IPS DF 19.7 (cell line): ENCODE measurements at regions not wholly inside any gene's neighbourhood (a gene's known extent, or its start where the extent isn't known, plus 50 kb on each side); places are given as distances from the start of the nearest gene placed in this dataset.
"Not testable (repeated sequence)": the region's sequence is repeated elsewhere in the genome, so short reads cannot be mapped to it uniquely, and the experiment has no call there.

Source experiments
- DNase-seq: peaks from one replicate; pipeline ENCODE4 v3.0.0-alpha.2; 2013; ENCODE audit warnings: low read depth, low spot score

DNA sequence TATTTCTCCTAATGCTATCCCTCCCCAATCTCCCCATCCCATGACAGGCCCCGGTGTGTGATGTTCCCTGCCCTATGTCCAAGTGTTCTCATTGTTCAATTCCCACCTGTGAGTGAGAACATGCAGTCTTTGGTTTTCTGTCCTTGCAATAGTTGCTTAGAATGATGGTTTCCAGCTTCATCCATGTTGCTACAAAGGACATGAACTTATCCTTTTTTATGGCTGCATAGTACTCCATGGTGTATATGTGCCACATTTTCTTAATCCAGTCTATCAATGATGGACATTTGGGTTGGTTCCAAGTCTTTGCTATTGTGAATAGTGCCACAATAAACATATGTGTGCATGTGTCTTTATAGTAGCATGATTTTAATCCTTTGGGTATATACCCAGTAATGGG is 51.3 kb upstream of the RIOK2 start:
- DNase-seq = not testable (repeated sequence)

DNA sequence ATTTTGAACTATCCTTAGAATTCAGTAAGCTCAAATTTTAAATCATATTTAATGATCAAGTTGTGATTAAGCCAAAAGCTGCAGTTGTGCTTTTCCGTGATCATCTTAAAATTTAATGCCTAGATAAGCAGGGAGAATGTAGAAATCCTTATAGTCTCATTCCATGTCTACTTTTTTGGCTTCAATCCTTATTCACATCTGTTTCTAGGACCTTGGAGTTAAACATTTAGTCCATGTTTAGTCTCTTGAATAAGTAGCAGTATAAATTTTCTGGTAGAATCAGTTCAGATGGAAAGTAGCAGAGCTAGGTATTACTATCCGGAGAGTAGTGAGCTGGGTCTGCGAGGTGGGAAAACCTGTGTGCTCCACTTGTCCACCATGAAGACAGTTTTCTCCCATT is 59.3 kb upstream of the RIOK2 start:
- DNase-seq = no peak

DNA sequence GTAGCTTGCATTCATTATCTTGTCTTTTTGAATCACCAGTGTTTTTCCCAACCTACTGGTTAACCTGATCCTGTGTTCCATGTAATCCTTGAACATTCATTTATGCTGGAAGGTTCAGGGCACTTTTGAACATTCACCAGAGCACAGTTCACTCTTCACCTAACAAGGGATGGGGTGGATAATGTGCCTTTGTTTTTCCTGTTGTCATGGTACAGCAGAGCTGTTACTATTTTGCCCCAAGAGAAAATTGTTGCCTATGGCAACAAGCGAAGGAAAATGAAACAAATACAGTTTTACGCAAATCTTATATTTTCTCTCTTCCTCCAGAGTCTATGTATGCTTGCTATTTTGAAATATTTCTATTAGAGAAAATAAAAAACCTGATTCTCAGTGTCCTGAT is 60.3 kb upstream of the RIOK2 start:
- DNase-seq = no peak

DNA sequence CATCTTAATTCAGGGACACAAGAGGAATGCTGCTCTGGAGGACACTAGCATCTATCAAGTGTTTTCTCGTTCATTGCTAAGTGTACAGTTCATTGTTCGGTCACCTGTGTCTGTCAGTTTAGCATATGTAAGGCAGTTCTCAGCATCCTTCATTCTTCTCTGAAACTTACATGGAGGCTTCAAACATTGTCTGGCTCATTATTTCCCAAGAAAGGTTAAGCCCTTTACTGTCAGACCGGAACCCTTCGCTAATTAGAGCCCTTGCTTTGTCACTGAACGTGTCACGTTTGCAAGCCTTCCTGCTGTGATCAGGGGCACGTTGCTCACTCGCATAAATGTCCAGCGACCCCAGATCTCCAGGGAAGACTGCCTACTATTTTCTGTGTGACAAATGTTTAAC is 62.3 kb upstream of the RIOK2 start:
- DNase-seq = no peak

DNA sequence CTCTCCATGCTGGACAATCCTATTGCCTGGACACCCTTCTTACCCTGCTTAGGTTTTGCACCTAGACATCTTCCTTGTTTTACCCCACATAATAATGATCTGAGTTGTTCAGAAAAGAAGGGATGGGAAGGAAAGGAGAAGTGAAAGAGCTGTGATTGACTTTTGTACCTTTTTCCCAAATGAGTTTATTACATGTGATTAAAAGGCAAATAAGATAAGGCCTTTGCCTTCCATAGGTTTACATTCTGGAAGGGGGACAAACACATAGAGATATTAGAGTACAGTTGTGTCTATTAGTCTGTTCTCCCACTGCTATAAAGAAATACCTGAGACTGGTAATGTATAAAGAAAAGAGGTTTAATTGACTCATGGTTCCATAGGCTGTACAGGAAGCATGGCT is 67.1 kb upstream of the RIOK2 start:
- DNase-seq = no peak

DNA sequence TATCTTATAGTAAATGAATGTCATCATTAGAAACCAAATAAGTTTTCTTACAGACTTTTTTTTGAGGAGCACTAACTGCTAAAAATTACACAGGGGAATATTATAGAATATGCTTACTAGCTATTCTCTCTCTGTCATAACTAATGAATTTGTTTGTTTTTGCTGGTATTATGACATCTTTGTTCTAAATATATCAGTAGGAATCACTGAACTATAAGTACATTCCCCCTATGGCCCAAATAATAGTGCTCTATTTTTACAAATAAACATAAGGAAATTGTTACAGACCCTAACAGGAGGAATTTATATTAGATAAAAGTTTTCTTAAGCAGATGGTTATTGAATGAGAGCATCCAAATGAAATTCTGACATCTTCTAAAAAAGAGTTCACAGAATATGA is 83.0 kb upstream of the RIOK2 start:
- no peak for DNase-seq

DNA sequence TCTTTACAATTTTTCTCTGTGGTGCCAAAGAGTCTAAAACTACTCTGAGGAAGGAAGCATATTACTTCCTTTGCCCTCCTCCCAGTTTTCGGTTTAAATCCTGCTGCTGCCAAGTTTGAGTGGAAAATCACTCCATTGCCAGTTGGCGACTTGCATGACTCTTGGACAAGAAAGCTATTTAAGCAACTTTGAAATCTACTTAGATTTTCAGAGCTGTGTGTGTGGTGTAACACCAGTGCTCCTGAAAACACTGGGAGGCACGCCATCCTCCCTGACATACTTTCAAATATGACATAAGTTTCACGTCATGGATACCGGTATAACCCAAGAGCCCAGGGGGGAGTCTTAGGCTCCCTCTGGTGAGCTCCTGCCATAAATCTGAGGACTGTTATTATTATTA is 83.5 kb upstream of the RIOK2 start:
- no peak for DNase-seq

DNA sequence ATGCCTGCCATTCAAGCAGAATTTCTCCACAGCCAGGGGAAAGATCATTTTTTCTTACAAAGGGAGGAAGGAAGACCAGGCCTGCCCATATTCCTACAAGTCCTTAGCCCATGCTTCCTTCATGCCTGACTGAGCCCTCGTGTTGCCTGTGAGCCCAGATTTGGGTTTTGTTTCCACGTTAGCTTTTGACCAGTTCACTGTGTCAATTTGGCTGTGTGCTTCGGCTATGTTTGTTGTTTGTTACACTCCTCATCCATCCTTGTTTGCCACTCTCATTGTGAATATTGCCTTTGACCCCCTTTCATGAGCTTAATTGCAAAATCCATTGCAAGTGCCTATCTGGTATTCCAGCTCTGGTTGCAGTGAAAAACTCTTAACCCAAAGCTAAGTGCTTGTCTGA is 84.7 kb upstream of the RIOK2 start:
- DNase-seq = no peak

DNA sequence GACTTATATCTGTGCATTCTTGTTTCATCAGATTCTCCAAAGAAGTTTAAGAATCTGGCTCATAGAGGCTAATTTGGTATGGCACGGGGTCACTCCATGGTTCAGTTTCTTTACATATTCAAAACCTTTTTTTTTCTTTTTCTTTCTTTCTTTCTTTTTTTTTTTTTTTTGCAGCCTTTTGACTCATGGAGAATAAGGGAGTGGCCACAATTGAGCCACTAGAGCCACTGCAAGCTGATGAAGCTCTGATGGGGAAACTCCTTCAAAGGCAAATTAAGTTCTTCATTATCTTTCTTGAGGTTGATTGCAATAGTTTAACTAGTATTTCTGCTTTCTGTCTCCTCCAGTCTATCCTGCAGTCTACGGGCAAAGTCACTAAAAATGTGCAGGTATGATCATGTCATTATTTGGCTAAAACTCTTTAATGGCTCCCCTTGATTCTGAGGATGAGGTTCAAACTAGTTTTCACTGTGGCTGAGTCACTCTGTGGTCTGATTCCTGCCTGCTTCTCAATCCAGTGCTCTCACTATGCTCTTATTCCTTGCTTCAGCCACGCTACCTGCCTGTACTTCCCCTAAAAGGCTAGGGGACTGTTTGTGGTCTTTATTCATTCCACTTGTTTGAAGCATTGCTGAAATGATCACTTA is 93.5 kb upstream of the RIOK2 start:
- no peak for DNase-seq

DNA sequence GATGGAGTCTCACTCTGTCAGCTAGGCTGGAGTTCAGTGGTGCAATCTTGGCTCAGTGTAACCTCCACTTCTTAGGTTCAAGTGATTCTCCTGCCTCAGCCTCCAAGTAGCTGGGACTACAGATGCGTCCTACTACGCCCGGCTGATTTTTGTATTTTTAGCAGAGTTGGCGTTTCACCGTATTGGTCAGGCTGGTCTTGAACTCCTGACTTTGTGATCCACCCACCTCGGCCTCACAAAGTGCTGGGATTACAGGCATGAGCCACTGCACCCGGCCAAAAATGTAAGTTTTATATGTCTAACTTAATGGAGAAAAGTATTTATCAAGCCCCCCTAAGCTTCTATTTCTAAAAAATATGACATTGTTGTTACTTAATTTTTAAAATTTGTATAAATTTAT is 98.2 kb upstream of the RIOK2 start:
- DNase-seq = no peak

DNA sequence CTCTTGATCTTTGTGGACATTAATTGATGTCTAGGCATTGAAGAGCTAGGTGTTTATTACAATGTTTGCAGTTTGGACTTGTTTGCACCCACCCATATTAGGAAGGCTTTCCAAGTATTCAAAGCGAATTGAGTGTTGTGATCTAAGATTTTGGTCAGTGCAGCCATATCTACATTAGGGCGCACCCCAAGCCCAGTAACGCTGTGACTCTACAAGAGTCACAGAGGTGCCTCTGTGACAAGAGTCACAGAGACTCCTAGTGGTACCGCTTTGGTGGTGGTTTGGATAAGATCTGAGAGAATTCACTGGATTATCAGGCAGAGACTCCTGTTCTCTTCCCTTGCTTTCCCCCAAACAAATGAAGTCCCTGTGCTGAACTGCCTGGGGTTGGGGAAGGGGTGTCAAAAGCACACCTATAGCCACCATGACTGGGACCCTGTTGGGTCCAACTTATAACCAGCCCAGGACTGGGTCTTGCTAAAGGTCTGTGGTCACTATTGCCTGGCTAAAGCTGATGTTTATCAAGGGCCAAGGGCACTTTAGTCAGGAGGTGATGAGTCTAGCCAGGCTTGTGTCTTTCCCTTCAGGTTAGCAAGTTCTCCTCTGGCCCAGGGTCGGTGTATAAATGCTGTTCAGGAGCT is 114.1 kb upstream of the RIOK2 start:
- DNase-seq = peak; percentile 54

DNA sequence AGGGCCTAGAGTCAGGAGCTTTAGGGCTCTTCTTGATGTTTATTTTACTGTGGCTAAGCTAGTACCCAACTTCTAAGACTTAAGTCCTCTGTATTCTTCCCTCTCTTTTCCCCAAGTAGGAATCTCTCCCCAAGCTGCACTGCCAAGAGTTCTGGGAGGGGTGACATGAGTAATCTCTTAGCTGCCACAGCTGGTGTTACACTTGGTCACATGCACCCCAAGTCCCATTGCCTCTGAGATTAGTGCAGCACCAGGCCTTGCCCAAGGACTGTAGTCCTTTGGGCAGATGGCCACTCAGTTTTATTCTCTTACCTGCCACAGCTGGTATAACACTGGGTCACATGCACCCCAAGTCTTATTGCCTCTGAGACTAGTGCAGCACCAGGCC is 114.7 kb upstream of the RIOK2 start:
- no peak for DNase-seq

DNA sequence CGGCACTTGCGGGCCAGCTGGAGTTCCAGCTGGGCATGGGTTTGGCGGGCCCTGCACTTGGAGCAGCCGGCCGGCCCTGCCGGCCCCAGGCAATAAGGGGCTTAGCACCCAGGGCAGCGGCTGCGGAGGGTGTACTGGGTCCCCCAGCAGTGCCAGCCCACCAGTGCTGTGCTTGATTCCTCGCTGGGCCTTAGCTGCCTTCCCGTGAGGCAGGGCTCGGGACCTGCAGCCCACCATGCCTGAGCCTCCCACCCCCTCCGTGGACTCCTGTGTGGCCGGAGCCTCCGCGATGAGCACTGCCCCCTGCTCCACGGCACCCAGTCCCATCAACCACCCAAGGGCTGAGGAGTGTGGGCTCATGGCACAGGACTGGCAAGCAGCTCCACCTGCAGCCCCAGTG is 118.1 kb upstream of the RIOK2 start:
- DNase-seq = not testable (repeated sequence)

DNA sequence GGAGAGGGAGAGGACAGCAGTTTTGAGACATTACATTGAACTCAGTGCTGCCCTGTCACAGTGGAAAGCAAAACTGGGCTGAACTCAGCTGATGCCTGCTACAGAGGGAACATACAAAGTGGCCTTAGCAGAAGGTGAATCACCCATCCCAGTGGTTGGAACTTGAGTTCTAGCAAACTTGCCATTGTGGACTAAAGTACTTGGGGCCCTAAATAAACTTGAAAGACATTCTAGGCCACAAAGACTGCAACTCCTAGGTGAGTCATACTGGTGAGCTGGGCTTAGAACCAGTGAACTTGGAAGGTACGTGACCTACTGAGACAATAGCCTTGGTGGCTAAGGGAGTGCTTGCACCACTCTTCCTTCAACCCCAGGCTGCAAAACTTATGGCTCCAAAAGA is 155.7 kb upstream of the RIOK2 start:
- no peak for DNase-seq

DNA sequence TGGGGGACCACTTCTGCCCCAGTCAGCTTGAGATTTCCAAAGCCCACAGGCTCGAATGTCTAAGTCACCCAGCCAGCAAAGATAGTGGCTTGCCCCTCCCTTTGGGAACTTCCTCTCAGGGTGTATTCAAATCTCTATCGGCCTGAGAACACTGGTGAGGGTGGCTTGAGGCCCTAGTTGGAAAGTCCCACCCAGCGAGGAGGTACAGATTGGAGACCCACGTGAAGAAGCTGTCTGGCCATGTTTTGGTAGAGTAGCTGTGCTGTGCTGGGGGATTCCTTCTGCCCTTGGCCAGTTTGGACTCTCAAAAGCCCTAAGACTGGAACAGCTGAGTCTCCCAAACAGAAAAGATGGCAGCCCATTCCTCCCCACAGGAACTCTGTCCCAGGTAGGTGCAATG is 172.7 kb upstream of the RIOK2 start:
- no peak for DNase-seq

DNA sequence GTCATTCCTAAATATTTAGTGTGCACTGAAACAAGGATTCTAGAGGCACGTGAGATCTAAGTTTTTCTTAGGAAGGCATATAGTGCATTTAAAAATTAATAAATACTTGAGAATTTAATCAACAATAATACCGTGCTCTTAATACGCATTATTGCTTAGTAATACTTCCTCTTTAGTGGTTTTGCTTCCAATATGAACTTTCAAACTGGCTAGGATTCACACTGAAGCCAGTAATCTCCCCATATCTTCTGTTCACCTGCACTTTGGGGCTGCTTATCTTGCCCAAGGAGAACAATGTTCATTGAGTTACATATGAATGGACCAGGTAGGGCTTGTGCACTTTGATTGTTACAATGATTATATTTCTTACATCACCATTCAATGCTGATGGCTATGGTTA is 180.5 kb upstream of the RIOK2 start:
- no peak for DNase-seq

DNA sequence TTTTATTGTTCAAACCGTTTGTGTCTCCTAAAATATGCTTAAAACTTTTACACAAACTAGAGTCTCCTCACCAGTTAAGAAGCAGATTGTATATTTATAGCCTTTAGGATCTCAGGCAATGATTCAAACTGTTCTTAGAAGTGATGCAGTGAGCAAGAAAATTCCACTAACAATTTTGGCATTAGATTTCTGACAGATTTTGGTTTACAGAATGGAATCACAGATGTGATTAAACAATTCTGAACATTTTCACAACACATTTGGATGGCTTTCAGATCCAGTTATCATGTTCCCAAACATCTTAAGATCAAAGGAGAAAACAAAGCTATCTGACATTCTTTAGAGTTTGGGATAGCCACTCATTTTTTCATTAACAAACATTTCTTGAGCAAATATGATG is 181.7 kb upstream of the RIOK2 start:
- no peak for DNase-seq

DNA sequence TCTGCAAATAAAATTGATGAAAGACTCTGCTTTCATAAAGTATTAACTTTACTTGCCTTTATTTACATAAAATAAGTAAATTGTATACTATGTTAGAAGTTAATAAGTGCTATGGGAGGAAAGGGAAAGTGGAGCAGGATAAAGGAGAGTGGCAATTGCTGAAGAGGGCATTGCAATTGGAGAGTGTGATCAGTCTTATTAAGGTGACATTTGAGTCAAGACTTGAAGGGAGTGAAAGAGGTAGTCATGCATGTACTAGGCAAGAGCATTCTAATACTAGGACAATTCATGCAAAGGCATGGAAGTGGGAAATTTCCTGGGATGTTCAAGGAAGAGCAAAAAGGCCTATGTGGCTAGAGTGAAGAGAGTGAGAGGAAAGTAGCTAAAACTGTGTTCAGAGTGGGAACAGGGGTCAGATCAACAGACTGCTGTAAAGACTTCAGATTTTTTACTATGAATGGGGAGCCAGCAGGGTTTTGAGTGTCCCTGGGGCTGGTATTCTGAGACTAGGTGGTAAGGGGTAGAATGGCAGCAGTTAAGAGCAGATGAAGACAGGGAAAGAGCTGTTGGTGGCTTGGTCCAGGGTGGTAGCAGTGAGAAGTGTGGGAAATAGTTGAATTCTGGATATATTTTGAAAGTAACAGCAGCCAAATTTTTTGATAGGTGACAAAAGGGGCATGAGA is 182.3 kb upstream of the RIOK2 start:
- DNase-seq = no peak

DNA sequence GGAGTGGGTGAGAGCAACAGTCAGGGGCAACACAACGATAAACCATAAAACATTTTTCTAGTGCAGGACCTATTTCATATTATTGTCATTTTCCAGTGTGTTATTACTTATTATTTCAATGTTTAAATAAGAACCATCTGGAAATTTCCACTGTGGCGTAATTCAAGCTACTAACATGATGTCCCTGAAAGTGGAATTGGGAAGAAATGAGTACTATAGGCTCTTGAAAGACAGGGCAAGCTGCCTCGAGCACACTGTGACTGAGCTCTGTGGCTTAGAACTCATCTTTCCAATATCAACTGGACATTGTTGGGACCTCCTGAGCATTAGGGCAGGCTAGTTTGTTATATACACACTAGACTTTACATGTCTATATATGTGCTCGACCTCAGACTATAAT is 182.9 kb upstream of the RIOK2 start:
- no peak for DNase-seq

DNA sequence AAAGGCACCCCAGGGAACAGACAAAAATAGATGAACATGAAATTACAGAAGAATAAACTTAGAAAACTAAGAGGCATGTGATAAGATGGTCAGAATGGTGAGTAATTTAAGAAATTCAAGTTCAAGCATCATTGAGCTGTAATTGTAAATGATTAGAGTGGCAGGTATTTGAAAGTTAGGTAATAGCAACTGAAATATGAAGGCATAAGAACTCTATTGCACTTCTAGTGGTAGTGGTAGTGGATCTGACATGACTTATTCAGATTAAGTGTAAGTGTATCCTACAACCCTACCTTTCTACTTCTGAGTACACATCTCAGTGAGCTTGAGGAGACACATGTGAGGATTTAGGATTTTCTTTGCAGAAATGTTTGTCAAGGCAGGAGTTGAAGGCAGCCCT is 192.9 kb upstream of the RIOK2 start:
- DNase-seq = no peak

DNA sequence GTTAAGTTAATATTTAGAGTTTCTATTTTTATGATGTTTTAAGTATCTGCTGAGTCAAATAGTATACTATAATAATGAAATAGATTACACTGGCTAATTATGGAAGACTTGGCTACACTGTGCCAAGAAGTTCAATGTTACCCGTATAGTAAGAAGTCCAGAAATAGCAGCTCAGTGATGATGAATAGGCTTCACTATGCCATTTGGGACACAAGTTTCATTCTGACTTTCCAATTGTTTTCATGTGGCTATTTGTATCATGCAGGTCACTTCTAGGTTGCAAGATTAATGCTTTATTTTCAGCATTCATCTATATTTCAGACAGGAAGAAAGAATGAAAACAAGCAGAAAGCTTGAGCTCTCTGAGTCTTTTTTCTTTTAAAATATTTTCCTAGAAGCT is 194.5 kb upstream of the RIOK2 start:
- DNase-seq = no peak

DNA sequence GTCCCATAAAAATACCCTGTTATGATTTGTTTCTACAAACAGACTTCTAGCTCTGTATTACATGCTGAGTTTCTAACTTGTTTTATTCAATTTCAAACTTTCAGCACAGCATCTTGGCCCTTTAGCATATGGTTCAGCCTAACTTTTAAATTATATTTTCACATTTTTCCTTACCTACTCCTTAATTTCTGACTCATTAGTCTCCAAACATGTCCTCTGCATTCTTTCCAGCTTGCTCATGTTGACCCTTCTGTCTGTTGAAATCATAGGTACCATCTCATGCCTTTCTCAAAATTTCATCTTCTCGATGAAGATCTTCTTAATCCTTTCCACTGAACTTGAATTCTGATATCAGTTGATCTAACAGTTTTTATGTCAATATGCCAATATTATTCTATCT is 200.9 kb upstream of the RIOK2 start:
- DNase-seq = no peak

DNA sequence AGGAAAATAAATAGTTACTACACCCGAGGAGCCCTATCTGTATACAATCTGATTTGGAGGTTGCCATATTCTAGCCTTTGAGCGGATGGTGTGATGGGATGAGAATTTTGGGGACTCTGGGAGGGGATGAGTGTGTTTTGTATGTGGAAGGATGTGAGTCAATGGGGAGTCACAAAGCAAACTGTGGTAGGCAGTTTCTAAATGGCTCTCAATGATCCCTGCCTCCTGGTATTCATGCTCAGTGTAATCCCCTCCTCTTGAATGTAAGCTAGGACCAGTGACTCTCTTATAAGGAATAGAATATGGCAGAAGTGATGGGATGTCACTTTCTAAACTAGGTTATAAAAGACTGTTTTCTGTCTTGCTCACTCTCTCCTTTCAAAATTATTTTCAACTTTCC is 205.7 kb upstream of the RIOK2 start:
- DNase-seq = no peak
